Mesenchymal stem cell (in vitro differentiated cells and primary cell): ENCODE measurements at regions not wholly inside any gene's neighbourhood (a gene's known extent, or its start where the extent isn't known, plus 50 kb on each side); places are given as distances from the start of the nearest gene placed in this dataset.

Experiments used
- DNase-seq: peaks from one replicate; pipeline ENCODE4 v3.0.0-alpha.2; 2013
- H2AFZ ChIP-seq: one replicate; pipeline ENCODE4 v1.6.1; 2013; ENCODE audit warnings: low read depth, mild to moderate bottlenecking, control low read depth, inconsistent platforms, low read length, moderate library complexity
- H2AK5ac ChIP-seq: 2 replicates; pipeline ENCODE4 v1.6.1; 2013; ENCODE audit warnings: low read length, moderate library complexity, mild to moderate bottlenecking, inconsistent platforms; ENCODE audit not compliant: severe bottlenecking
- H2BK120ac ChIP-seq: one replicate; pipeline ENCODE4 v1.6.1; 2013; ENCODE audit warnings: low read depth, mild to moderate bottlenecking, inconsistent platforms, low read length, moderate library complexity
- H2BK12ac ChIP-seq, 2 experiments: one replicate each; pipeline ENCODE4 v1.6.1; 2013; ENCODE audit warnings: inconsistent platforms in 2 of 2, low read length in 2 of 2, mild to moderate bottlenecking in 2 of 2, moderate library complexity in 2 of 2, control low read depth in 1 of 2
- H2BK15ac ChIP-seq: one replicate; pipeline ENCODE4 v1.6.1; 2013; ENCODE audit warnings: mild to moderate bottlenecking, low read depth, inconsistent platforms; ENCODE audit not compliant: poor library complexity, severe bottlenecking
- H2BK5ac ChIP-seq: 2 replicates; pipeline ENCODE4 v1.6.1; 2013; ENCODE audit warnings: low read depth, mild to moderate bottlenecking, low read length, control low read depth, inconsistent platforms; ENCODE audit not compliant: poor library complexity, severe bottlenecking
- H3K14ac ChIP-seq, 2 experiments: one replicate each; pipeline ENCODE4 v1.6.1; 2013; ENCODE audit warnings: inconsistent platforms in 2 of 2, low read length in 2 of 2, control low read depth in 1 of 2, mild to moderate bottlenecking in 1 of 2, moderate library complexity in 1 of 2
- H3K18ac ChIP-seq, 2 experiments: one replicate each; pipeline ENCODE4 v1.6.1; 2013; ENCODE audit warnings: inconsistent platforms in 2 of 2, low read length in 2 of 2, control low read depth in 1 of 2, low read depth in 1 of 2, mild to moderate bottlenecking in 1 of 2
- H3K23ac ChIP-seq, 2 experiments: one replicate each; pipeline ENCODE4 v1.6.1; 2013; ENCODE audit warnings: inconsistent platforms in 2 of 2, low read length in 2 of 2, mild to moderate bottlenecking in 2 of 2, moderate library complexity in 2 of 2, control low read depth in 1 of 2
- H3K27ac ChIP-seq: 2 replicates; pipeline ENCODE4 v1.5.1; 2013; ENCODE audit warnings: mild to moderate bottlenecking, moderate library complexity, low read length, control low read depth, inconsistent platforms; ENCODE audit not compliant: poor library complexity, severe bottlenecking
- H3K27me3 ChIP-seq, 2 experiments: 2 replicates each; pipeline versions ENCODE4 v1.6.1 to v1.7.0; 2013; ENCODE audit warnings: low read length in 2 of 2, mild to moderate bottlenecking in 2 of 2, moderate library complexity in 2 of 2, control low read depth in 1 of 2, inconsistent platforms in 1 of 2; ENCODE audit not compliant: control insufficient read depth in 1 of 2, insufficient read depth in 1 of 2
- H3K36me3 ChIP-seq, 2 experiments: 2 replicates each; pipeline versions ENCODE4 v1.6.1 to v1.7.0; 2013; ENCODE audit warnings: low read length in 2 of 2, control low read depth in 1 of 2, inconsistent platforms in 1 of 2, low read depth in 1 of 2, mild to moderate bottlenecking in 1 of 2; ENCODE audit not compliant: insufficient read depth in 2 of 2, control insufficient read depth in 1 of 2
- H3K4ac ChIP-seq, 2 experiments: one replicate each; pipeline ENCODE4 v1.6.1; 2013; ENCODE audit warnings: inconsistent platforms in 2 of 2, low read length in 2 of 2, mild to moderate bottlenecking in 2 of 2, moderate library complexity in 2 of 2, control low read depth in 1 of 2, low read depth in 1 of 2
- H3K4me1 ChIP-seq: 2 replicates; pipeline ENCODE4 v1.6.1; 2013; ENCODE audit warnings: low read depth, low read length, control low read depth; ENCODE audit not compliant: control insufficient read depth, insufficient read depth
- H3K4me2 ChIP-seq: 2 replicates; pipeline ENCODE4 v1.6.1; 2013; ENCODE audit warnings: low read length, mild to moderate bottlenecking, inconsistent platforms; ENCODE audit not compliant: poor library complexity, severe bottlenecking
- H3K4me3 ChIP-seq, 2 experiments: 2 replicates each; pipeline versions ENCODE4 v1.5.1 to v1.7.0; 2013; ENCODE audit warnings: low read length in 2 of 2, mild to moderate bottlenecking in 2 of 2, control low read depth in 1 of 2, low read depth in 1 of 2; ENCODE audit not compliant: insufficient read depth in 1 of 2
- H3K79me1 ChIP-seq: replicated peaks from 2 replicates; pipeline ENCODE4 v1.6.1; 2013; ENCODE audit warnings: mild to moderate bottlenecking, control low read depth, low read length, inconsistent platforms; ENCODE audit not compliant: poor library complexity, severe bottlenecking
- H3K9ac ChIP-seq: 2 replicates; pipeline ENCODE4 v1.7.0; 2013; ENCODE audit warnings: mild to moderate bottlenecking, low read length, moderate library complexity
- H3K9me3 ChIP-seq: 2 replicates; pipeline ENCODE4 v1.7.0; 2013; ENCODE audit warnings: mild to moderate bottlenecking, low read length; ENCODE audit not compliant: control insufficient read depth
- H4K8ac ChIP-seq: one replicate; pipeline ENCODE4 v1.6.1; 2013; ENCODE audit warnings: inconsistent platforms, mild to moderate bottlenecking, low read length, moderate library complexity
- H4K91ac ChIP-seq: one replicate; pipeline ENCODE4 v1.6.1; 2013; ENCODE audit warnings: mild to moderate bottlenecking, low read length, inconsistent platforms
- WGBS: methylation state at CpG from one replicate; pipeline ENCODE4 v1.1.7; 2013; ENCODE audit warnings: mixed read lengths; 5-methylcytosine and 5-hydroxymethylcytosine counted together

DNA sequence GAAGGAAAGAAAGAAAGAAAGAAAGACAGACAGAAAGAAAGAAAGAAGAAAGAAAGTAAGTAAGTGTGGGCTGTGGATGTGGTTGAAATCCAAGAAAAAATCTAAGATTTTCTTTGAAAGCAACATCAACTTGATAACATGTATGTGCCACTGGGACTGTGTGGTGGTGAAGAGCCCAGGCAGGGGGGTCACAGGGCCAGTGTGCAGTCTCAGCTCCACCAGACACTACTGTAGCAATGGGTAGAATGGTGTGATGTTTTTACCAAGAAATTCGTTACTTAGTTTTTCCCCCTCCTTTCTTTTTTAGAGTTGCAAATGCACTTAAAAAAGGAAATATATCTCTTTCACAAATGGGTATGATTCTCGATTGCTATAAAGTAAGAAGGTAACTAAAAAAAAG is 71.9 kb upstream of the CNEP1R1 start:
- no peak overlapping the region for H2AK5ac ChIP-seq
- no peak overlapping the region for H2AFZ ChIP-seq
- H3K14ac ChIP-seq = no peak overlapping the region
- no peak overlapping the region for H2BK5ac ChIP-seq
- WGBS = no CpG with 5 or more reads among the region's 2 CpGs
- H3K27ac ChIP-seq = no peak overlapping the region
- no peak overlapping the region for H3K4ac ChIP-seq
- no peaks in the 10 kb centered on the region for H3K36me3 ChIP-seq
- H2BK15ac ChIP-seq = no peak overlapping the region
- H2BK120ac ChIP-seq = no peak overlapping the region
- H3K27me3 ChIP-seq = peaks cover 0 to 2% of the 10 kb centered on the region in 2 experiments
- no peak overlapping the region for H2BK12ac ChIP-seq
- no peaks in the 10 kb centered on the region for H3K9me3 ChIP-seq
- no peak for DNase-seq
- H4K91ac ChIP-seq = no peak overlapping the region
- H3K9ac ChIP-seq = no peak overlapping the region
- H3K79me1 ChIP-seq = no peaks in the 10 kb centered on the region
- H4K8ac ChIP-seq = no peak overlapping the region
- H3K23ac ChIP-seq = no peak overlapping the region
- no peak overlapping the region for H3K4me2 ChIP-seq
- no peak overlapping the region for H3K18ac ChIP-seq
- H3K4me3 ChIP-seq = no peak overlapping the region
- H3K4me1 ChIP-seq = peaks cover 2% of the 10 kb centered on the region

- Histone ChIP-seq H2BK5ac (no peak overlapping the region), H3K14ac (no peak overlapping the region), H4K8ac (no peak overlapping the region), H2AK5ac (no peak overlapping the region), H3K4me2 (no peak overlapping the region), H3K23ac (no peak overlapping the region), H3K79me1 (no peaks in the 10 kb centered on the region), H3K9ac (no peak overlapping the region), H2BK120ac (no peak overlapping the region), H3K4me3 (no peak overlapping the region), H2BK15ac (no peak overlapping the region), H3K18ac (no peak overlapping the region), H3K4ac (no peak overlapping the region), H4K91ac (no peak overlapping the region), H2BK12ac (no peak overlapping the region), H3K27ac (no peak overlapping the region), H3K36me3 (no peaks in the 10 kb centered on the region), H2AFZ (no peak overlapping the region), H3K27me3 (peaks cover 0 to 15% of the 10 kb centered on the region in 2 experiments), H3K9me3 (no peaks in the 10 kb centered on the region), H3K4me1 (peaks cover 2% of the 10 kb centered on the region)
- DNase-seq = no peak
- 100% methylated on average over 1 of the region's 1 CpG for WGBS
Measured at GRCh38 chr16:49955858-49956257, 69.2 kb upstream of the CNEP1R1 start.

GRCh38 chr16:49956915-49957314 is 68.1 kb upstream of the CNEP1R1 start:
- no peak overlapping the region for H3K18ac ChIP-seq
- no peak overlapping the region for H2BK15ac ChIP-seq
- no peak overlapping the region for H4K8ac ChIP-seq
- no peak overlapping the region for H3K14ac ChIP-seq
- no peak overlapping the region for H3K4me3 ChIP-seq
- H3K9ac ChIP-seq = no peak overlapping the region
- no peak overlapping the region for H2BK120ac ChIP-seq
- H3K36me3 ChIP-seq = no peaks in the 10 kb centered on the region
- H3K4ac ChIP-seq = no peak overlapping the region
- WGBS = 91% methylated on average over 3 of the region's 4 CpGs
- H2BK5ac ChIP-seq = no peak overlapping the region
- DNase-seq = no peak
- H2AK5ac ChIP-seq = no peak overlapping the region
- H3K27ac ChIP-seq = no peak overlapping the region
- no peak overlapping the region for H3K4me2 ChIP-seq
- no peak overlapping the region for H2AFZ ChIP-seq
- no peaks in the 10 kb centered on the region for H3K79me1 ChIP-seq
- H3K9me3 ChIP-seq = no peaks in the 10 kb centered on the region
- no peak overlapping the region for H3K23ac ChIP-seq
- peaks cover 2 to 18% of the 10 kb centered on the region in 2 experiments for H3K27me3 ChIP-seq
- H4K91ac ChIP-seq = no peak overlapping the region
- H2BK12ac ChIP-seq = no peak overlapping the region
- peaks cover 2% of the 10 kb centered on the region for H3K4me1 ChIP-seq

- Histone ChIP-seq H2AK5ac (no peak overlapping the region), H3K14ac (no peak overlapping the region), H2BK5ac (no peak overlapping the region), H2BK15ac (no peak overlapping the region), H2BK120ac (no peak overlapping the region), H3K9me3 (no peaks in the 10 kb centered on the region), H3K27me3 (peaks cover 8 to 24% of the 10 kb centered on the region in 2 experiments), H3K36me3 (no peaks in the 10 kb centered on the region), H4K8ac (no peak overlapping the region), H3K79me1 (no peaks in the 10 kb centered on the region), H2AFZ (no peak overlapping the region), H2BK12ac (no peak overlapping the region), H3K23ac (no peak overlapping the region), H3K18ac (no peak overlapping the region), H3K9ac (no peak overlapping the region), H3K4me2 (no peak overlapping the region), H3K4me3 (no peak overlapping the region), H3K27ac (no peak overlapping the region), H3K4me1 (peaks cover 2% of the 10 kb centered on the region), H4K91ac (no peak overlapping the region), H3K4ac (no peak overlapping the region)
- 54% methylated on average over 3 of the region's 3 CpGs for WGBS
- DNase-seq = no peak
Measured at GRCh38 chr16:49958448-49958847, 66.6 kb upstream of the CNEP1R1 start.
